GM12864 (cell line): ENCODE measurements at regions not wholly inside any gene's neighbourhood (a gene's known extent, or its start where the extent isn't known, plus 50 kb on each side); places are given as distances from the start of the nearest gene placed in this dataset.
A peak's percentile ranks its signal among the peaks of the same experiment; 100 is the strongest.

Experiments
- DNase-seq: peaks from one replicate; pipeline ENCODE4 v3.0.0-alpha.2; 2011; ENCODE audit warnings: low read depth
- H3K4me3 ChIP-seq: 2 replicates; pipeline ENCODE4 v1.5.1; 2011; ENCODE audit warnings: mild to moderate bottlenecking, low read depth, low read length, control low read depth
- CTCF ChIP-seq: IDR thresholded peaks from 2 replicates; pipeline ENCODE4 v1.5.1; 2011; ENCODE audit warnings: low read depth, mild to moderate bottlenecking, moderate library complexity, low read length, control low read depth, inconsistent platforms; ENCODE audit errors: missing control alignments

GRCh38 chr3:132202586-132202985 is 114.6 kb upstream of the ACP3 start:
- no peak for TF ChIP-seq CTCF
- no peak overlapping the region for H3K4me3 ChIP-seq
- no peak for DNase-seq

DNA sequence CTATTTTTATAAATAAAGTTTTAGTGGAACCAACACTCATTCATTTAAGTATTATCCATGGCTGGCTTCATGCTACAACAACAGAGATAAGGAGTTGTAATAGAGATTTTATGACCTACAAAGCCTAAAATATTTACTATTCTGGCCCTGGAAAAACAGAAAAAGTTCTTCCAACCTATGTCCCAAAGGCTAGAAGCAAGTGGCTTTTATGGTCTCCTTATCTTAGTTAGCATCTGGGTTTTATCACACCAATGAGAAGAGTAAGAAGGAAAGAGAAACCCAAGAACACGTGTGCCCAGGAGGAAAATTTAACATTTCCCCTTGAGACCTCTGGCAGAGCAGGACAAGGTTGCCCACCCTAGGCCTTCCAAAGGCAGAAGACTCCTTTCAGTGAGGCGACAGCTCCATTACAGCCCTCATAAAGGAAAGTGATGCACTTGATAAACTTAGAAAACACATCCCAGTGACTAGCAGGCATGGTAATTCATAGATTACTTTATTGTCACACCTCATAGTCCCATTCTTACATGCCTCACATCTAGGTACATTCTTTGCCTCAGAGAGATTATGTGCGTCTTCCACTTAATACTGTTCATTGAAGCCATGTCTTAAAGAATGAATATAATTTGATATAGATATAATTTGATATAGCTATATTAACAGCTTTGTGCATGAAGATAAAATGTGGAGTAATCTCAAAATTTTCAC is 113.2 kb upstream of the ACP3 start:
- no peak overlapping the region for H3K4me3 ChIP-seq
- no peak for DNase-seq
- no peak for TF ChIP-seq CTCF

DNA sequence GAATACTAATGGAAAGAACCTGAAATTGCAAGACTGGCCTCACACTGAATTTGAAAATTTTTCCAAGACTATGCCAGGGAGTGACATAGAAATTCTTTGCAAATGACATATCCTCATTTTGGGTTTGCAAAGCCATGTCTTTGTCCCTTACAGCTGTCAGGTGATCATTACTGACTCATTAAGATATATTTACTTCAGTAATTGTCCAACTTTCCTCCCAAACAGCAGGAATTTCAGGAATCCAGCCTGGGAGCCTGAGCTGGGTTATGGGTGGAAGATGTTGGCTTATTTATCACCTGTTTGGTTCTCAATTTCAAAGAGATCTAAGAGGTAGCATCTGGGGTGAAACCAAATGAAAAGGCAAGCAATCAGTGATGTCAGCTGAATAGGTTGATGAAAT is 111.6 kb upstream of the ACP3 start:
- H3K4me3 ChIP-seq, result no peak overlapping the region
- no peak for DNase-seq
- no peak for TF ChIP-seq CTCF

DNA sequence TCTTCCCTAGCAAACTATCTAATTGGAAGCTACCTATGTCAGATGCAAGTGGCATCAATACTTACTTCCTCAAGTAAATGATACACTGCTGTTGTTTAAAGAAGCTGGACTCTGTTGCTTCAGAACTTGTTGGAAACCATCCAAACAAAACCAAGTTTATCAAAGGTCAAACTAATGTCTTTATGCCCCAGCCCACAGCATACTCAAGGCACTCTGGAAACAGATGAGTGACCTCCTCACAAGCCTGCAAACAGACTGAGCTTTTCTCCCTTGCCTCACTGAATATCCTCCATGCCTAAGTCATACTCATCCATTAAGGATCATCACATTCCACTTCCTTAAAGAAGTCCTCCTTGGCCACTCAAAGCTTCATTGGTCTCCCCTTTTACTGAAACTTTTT is 107.4 kb upstream of the ACP3 start:
- no peak for DNase-seq

GRCh38 chr3:132210476-132211346 is 106.5 kb upstream of the ACP3 start:
- no peak overlapping the region for H3K4me3 ChIP-seq
- no peak for DNase-seq
- TF ChIP-seq CTCF, result peak; percentile 69

More for the DNA sequence above, 107.4 kb upstream of the ACP3 start:
- no peak overlapping the region for H3K4me3 ChIP-seq
- TF ChIP-seq CTCF, result no peak

GRCh38 chr3:132211896-132212295 is 105.3 kb upstream of the ACP3 start:
- DNase-seq, result no peak
- no peak for TF ChIP-seq CTCF
- no peak overlapping the region for H3K4me3 ChIP-seq
